MCF 10A (cell line): ENCODE measurements at regions not wholly inside any gene's neighbourhood (a gene's known extent, or its start where the extent isn't known, plus 50 kb on each side); places are given as distances from the start of the nearest gene placed in this dataset.

ENCODE experiments used
- BruUV-seq: library from RNA; stranded (reverse); fragments of 400-500 nt; replicated peaks from 2 replicates; lab custom pipeline; 2021; lab: Mats Ljungman, UMichigan
- CTCF ChIA-PET: fragments of 300-600 bp; sonication (Branson Sonifier 250); formaldehyde crosslinking; extraction: SDS; loops from one replicate; lab custom pipeline; 2021; ENCODE audit warnings: antibody characterized with exemption, inconsistent platforms; lab: Yijun Ruan, JAX
- POLR2A ChIA-PET: fragments of 300-600, 350-650 bp; sonication (Branson Sonifier 250); formaldehyde crosslinking; extraction: SDS; loops from one replicate; lab custom pipeline; 2020; ENCODE audit warnings: antibody characterized with exemption, inconsistent platforms; lab: Yijun Ruan, JAX
- DNase-seq: peaks from one replicate; pipeline ENCODE4 v3.0.0-alpha.2; 2018; ENCODE audit not compliant: unreplicated experiment
- H3K27ac Mint-ChIP-seq: one replicate; pipeline ENCODE4 v1.8.0; 2022; ENCODE audit warnings: mild to moderate bottlenecking, low read depth, mixed read lengths; ENCODE audit not compliant: unreplicated experiment
- H3K27me3 Mint-ChIP-seq: one replicate; pipeline ENCODE4 v1.8.0; 2022; ENCODE audit warnings: mixed read lengths; ENCODE audit not compliant: insufficient read depth, unreplicated experiment
- H3K36me3 Mint-ChIP-seq: one replicate; pipeline ENCODE4 v1.8.0; 2022; ENCODE audit warnings: mild to moderate bottlenecking, moderate library complexity, mixed read lengths; ENCODE audit not compliant: insufficient read depth, unreplicated experiment
- H3K4me1 Mint-ChIP-seq: one replicate; pipeline ENCODE4 v1.8.0; 2022; ENCODE audit warnings: mixed read lengths; ENCODE audit not compliant: insufficient read depth, unreplicated experiment
- H3K4me3 Mint-ChIP-seq: one replicate; pipeline ENCODE4 v1.8.0; 2022; ENCODE audit warnings: mild to moderate bottlenecking, moderate library complexity, mixed read lengths; ENCODE audit not compliant: unreplicated experiment
- H3K9me3 Mint-ChIP-seq: one replicate; pipeline ENCODE4 v1.8.0; 2022; ENCODE audit warnings: mixed read lengths; ENCODE audit not compliant: unreplicated experiment
- CTCF ChIP-seq: fragments of 200-600 bp; IDR thresholded peaks from one replicate; pipeline ENCODE4 v1.8.0; 2022; ENCODE audit warnings: antibody characterized with exemption, mild to moderate bottlenecking; ENCODE audit not compliant: unreplicated experiment
- intact Hi-C: fragments of 100-400 bp; cut with micrococcal nuclease; formaldehyde crosslinking; loops from 2 replicates; pipeline ENCODE4 v1.14.1; 2022

GRCh38 chr5:87844866-87845265 is 423.8 kb downstream of the TMEM161B start:
- TF ChIP-seq CTCF: no peak
- no peaks in the 10 kb centered on the region for H3K4me1 Mint-ChIP-seq
- DNase-seq: no peak
- H3K9me3 Mint-ChIP-seq: peaks cover 9% of the 10 kb centered on the region
- H3K27me3 Mint-ChIP-seq: peaks cover 39% of the 10 kb centered on the region
- intact Hi-C loops: no loop called here
- POLR2A ChIA-PET: interaction anchor here (0.7 to 0.9 kb wide), 2 partner anchors 7 to 127 kb away, joined by 3 to 4 read pairs; no protein-coding TSS in a partner anchor
- no TSS peak for BruUV-seq
- H3K4me3 Mint-ChIP-seq: no peak overlapping the region
- H3K36me3 Mint-ChIP-seq: no peaks in the 10 kb centered on the region
- no peak overlapping the region for H3K27ac Mint-ChIP-seq
- CTCF ChIA-PET: interaction anchor here (0.6 to 1.6 kb wide), 3 partner anchors 9 to 18 kb away, joined by 3 read pairs; no protein-coding TSS in a partner anchor

- Mint-ChIP-seq H3K9me3 (peaks cover 10% of the 10 kb centered on the region), H3K27ac (no peak overlapping the region), H3K4me1 (no peaks in the 10 kb centered on the region), H3K4me3 (no peak overlapping the region), H3K27me3 (peaks cover 35% of the 10 kb centered on the region), H3K36me3 (no peaks in the 10 kb centered on the region)
- peak; percentile 9 for TF ChIP-seq CTCF
- ChIA-PET CTCF (interaction anchor here (0.5 to 1.6 kb wide), 4 partner anchors 11 to 433 kb away, joined by 3 read pairs; no protein-coding TSS in a partner anchor), POLR2A (no interaction called here)
- DNase-seq: peak; percentile 2
- no TSS peak for BruUV-seq
- intact Hi-C loops: no loop called here
These were observed 424.2 kb downstream of the TMEM161B start for GRCh38 chr5:87844449-87844848.

GRCh38 chr5:87836696-87837095 is 424.0 kb upstream of the CCNH start:
- no peak for DNase-seq
- BruUV-seq: no TSS peak
- intact Hi-C loops: no loop called here
- Mint-ChIP-seq H3K27me3 (peaks cover 25% of the 10 kb centered on the region), H3K9me3 (peaks cover 17% of the 10 kb centered on the region), H3K27ac (no peak overlapping the region), H3K4me1 (no peaks in the 10 kb centered on the region), H3K4me3 (no peak overlapping the region), H3K36me3 (no peaks in the 10 kb centered on the region)
- no peak for TF ChIP-seq CTCF
- CTCF ChIA-PET: interaction anchor here (0.5 kb wide), 1 partner anchor 796 kb away, joined by 3 read pairs; no protein-coding TSS in a partner anchor
- POLR2A ChIA-PET: no interaction called here

GRCh38 chr5:87831499-87831898 is 418.8 kb upstream of the CCNH start:
- Mint-ChIP-seq H3K4me1 (peaks cover 5% of the 10 kb centered on the region), H3K36me3 (no peaks in the 10 kb centered on the region), H3K4me3 (no peak overlapping the region), H3K9me3 (peaks cover 8% of the 10 kb centered on the region), H3K27ac (no peak overlapping the region), H3K27me3 (peaks cover 2% of the 10 kb centered on the region)
- ChIA-PET CTCF (no interaction called here), POLR2A (no interaction called here)
- BruUV-seq: no TSS peak
- no peak for TF ChIP-seq CTCF
- DNase-seq: no peak
- intact Hi-C loops: no loop called here
